GM19043 (cell line): ENCODE measurements at regions not wholly inside any gene's neighbourhood (a gene's known extent, or its start where the extent isn't known, plus 50 kb on each side); places are given as distances from the start of the nearest gene placed in this dataset.
"Not testable (repeated sequence)": the region's sequence is repeated elsewhere in the genome, so short reads cannot be mapped to it uniquely, and the experiment has no call there.

ENCODE experiments used
- ATAC-seq: cut with Tn5 transposase; IDR thresholded peaks from one replicate; pipeline ENCODE4 v1.9.1; 2021; ENCODE audit warnings: low read depth; ENCODE audit not compliant: unreplicated experiment

DNA sequence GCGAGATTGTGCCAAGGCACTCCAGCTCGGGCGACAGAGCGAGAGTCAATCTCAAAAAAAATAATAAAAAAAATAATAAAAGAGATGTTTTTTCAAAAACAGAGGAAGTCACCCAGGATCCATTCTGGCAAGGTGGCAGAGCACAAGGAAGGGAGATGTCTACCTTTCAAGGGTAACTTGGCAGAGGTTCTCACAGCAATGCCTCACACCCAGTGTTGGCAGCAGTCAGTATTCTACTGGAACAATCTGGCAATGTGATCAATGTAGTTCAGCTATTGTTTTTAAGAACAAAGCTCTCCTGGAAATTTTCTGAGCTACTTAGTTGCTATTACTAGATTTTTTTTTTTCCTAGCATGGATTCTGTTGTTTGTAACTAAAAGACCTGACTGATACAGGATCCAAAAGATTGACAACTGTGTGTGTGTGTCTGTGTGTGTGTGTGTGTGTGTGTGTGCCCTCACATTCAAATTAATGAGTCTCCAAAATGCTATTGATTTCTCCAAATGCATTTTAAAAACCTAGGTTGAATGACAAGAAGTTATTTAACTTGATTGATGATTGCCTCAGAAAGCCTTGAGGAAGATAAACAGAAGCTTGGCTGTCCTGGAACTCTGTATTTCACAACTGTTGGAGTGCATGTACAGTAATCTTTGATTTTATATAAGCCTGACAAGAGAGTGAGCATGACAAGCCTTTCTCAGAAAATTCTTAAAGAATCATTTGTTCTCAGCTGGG, 114.1 kb upstream of the RREB1 start:
- no peak for ATAC-seq

DNA sequence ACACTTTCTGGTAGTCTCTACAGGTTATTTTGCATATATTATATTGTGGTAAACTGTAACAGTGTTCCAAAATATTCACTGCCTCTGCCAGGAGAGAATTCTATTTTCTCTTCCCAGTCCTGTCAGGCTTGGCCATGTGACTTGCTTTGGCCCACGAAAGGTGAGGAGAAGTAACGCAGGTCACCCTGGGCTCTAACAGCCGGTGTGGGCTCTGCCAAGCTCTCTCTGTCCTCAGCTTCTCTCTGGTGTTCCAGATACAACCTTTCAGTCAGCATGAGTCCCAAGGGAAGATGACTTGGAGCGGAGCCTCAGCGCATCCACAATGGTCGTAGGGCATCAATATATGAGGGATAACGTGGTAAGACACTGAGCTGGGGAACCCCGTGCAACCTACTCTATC, 113.0 kb upstream of the RREB1 start:
- no peak for ATAC-seq

DNA sequence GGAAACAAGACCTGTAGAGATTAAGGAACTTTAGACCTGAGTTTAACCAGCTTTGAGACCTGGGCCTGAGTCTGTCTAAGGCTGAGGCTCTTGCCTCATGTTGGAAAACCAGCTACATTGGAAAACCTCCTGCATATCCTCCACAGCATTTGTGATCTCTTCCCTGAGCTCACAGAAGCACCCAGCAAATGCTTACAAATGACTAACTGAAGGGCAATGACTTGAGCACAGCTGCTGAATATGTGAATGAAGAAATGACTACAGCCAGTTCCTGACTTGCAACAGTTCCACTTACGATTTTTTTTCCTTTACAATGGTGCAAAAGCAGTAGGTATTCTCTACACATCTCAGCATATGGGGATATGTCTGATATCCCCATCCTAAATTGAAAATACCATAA, 112.4 kb upstream of the RREB1 start:
- no peak for ATAC-seq

DNA sequence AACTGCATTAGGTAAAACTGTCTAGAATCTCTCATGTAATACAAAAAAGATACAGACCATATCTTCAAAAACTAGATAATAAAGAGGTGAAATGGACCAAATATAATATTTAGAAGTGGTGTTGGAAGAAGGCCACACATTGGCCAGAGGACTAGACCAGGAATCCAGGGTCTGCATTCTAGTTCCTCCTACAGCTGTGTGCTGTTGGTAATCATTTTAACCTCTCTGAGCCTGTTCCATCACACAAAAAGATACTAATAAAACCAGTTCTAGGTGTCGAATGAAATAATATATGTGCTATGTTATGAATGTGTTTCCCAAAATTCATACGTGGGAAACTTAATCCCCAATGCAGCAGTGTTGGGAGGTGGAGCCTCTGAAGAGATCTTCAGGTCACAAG, 111.6 kb upstream of the RREB1 start:
- ATAC-seq, result no peak

DNA sequence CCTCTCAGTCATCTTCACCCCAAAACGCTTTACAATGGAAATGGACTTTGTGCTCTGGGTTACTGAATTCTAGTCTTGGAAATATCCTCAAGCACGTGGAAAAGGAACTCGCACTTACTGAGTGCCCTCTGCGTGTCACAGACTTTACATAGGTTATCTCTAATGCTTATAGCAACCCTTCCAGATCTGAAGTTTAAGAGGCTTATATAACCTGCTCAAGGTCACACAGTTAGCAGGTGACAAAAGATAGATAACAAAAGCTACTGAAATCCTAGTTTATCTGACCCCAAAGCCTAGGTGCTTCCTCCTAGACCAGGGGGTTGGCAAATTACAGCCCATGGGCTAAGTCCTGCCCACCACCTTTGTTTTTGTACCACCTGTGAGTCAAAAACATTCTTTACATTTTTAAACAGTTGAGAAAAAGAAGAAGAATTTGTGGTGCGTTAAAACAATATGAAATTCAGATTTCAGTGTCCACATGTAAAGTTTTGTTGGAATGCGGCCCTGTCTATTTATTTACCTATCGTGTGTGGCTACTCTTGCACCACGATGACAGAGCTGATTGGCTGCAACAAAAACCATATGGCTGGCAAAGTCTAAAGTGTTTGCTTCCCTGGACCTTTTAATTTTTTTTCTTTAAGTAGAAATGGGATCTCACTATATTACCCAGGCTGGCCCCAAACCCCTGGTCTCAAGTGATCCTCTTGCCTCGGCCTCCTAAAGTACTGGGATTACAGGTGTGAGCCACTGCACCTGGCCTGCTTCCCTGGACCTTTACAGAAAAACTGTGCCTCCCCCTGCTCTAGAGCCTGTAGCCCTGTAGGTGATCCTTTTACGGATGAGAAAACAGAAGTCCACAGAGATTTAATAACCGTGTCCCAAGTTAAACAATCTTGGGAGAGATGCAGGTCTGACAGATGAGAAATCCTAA, 110.2 kb upstream of the RREB1 start:
- no peak for ATAC-seq

DNA sequence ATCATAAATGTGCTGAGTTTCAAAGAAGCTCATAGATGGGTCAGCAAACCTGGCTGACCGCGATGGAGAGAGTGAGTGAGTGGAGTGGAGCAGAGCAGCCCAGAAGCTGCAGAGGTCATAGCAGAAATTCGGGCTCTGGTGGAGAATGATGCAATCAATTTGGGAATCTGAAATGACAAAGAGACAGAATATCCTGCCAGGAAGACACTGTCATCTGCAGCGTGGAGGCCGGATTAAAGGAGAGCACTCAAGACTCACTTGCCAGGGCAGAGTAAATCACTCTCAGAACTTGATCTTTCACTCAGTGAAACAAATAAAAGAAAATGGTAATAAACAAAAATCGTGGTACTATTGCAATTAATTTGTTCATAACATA, 109.6 kb upstream of the RREB1 start:
- ATAC-seq, result no peak

DNA sequence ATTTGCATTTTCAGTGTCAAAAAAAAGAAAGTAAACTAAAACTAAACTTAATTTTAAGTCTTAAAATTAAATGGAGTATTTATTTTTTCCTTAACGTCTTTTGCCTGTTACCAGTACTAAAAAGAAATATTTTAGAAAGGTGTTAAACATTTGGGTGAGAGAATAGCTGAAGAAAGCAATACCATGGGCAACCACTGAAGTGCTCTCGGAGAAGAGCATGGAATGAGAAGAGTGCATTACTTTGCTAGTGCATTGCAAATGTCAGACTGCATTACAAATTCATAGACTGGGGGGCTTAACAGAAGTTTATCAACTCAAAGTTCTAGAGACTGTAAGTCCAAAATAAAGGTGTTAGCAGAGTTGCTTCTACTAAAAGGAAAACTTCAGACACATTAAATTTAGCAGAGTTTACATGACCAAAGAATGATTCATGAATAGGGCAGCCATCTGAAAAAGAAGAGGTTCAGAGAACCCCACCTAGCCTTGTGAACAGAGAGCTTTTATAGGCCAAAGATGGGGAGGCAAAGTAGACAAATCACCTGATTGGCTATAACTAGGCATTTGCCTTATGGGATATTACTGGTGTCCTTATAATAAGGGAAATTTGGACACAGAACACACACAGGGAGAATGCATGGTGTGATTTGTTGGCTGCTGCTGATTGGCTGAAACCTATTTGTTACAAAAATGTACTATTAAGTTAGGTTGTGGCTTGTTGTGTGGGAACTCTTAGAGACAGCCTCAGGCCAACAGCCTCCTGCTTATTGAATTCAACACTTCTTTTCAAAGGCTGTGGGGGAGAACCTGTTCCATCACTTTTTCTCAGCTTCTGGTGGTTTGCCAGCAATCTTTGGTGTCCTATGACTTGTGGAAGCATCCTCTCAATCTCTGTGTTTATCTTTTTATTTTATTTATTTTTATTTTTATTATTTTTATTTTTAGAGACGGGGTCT, 106.7 kb upstream of the RREB1 start:
- no peak for ATAC-seq

DNA sequence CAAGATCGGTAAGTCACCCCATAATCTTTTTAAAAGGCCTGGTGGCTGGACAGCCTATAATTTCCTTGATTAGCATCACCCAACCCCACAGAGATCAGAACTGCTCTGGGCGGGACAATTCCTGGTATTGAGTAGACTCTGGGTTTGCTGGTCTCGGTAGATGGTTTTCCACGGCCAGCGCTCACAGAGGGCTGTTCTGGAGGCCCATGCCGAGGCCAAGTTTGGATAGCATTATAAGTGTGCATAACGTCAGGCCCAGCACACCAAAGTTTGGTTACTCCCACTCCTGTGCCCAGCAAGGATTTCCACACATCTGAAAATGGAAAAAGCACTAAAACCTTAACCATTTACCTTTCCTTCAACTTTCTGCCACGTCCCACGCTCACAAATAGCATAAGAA, 104.7 kb upstream of the RREB1 start:
- no peak for ATAC-seq

DNA sequence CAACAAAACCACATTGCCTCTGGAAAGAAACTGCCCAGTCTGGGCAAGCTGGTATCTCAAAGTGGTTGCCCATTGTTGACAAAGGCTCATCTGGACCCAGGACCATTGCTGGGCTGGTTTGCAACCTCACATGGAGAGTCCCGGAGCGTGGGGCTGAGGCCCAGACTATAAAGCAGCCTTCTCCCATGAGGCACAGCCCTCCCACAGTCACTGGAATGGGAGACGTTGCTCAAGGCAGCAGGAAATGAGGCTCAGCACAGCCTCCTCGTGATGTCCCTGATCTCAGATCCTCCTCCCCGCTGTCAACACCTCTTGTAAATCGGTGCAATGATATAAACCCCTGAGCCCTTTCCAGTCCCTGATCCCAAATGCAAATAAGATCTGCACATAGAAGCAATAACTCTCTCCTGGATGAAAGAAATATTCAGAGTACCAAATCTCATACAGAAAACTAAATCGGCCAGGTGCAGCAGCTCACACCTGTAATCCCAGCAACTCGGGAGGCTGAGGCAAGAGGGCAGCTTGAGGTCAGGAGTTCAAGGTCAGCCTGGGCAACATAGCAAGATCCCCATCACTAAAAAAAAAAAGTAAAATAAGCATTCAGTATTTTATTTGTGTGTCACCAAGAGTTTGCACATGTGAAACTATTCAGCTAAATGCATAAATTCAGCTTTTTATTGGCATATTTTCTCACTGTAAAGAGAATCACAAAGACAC, 103.0 kb upstream of the RREB1 start:
- ATAC-seq, result no peak

DNA sequence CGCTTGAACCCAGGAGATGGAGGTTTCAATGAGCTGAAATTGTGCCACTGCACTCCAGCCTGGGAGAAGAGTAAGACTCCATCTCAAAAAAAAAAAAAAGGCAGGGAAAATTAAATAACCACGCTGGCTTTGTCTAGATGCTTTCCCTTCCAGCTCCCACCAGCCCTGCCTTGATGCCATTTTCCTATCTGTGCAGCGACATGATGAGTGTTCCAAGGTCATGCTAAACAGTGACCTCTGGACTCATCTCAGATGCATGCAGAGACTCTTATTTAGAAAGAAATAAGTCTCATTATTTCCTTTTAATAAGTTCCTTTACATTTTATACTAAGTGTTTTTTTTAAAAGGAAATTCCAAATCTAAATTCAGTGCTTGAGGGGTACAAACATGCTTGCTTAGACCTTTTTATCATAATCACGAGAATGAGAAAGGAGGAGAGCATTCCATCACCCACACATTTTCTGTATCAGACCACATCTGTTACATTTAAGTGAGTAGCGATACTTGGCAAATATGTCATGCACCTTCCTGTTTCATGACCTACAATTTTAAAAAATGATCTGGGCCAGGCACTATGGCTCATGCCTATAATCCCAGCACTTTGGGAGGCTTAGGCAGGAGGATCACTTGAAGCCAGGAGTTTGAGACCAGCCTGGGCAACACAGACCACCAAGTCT, 101.1 kb upstream of the RREB1 start:
- ATAC-seq, result no peak

DNA sequence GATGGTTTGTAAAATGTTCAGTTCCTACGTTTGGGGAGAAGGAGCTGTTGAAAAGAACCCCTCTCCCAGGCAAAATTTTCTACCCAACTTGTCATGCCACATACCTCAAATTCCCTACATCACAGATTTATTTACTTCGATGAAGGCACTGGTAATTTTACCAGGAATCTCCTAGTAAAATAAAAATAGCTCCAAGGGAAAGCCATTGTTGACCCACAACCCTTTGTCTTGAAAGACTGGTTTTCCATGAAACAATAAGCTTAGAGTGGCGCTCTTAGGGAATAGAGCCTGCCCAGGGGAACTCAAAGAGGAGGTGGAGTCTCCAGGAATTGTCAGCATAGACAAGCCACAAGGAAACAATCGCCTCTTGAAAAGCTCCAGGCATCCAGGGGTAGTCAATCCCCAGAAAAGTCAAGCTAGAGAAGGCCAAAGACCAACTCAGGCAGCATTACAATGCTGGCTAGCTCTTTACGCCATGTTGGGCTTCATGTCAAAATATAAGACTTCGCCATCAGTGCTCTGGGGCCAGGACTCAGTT, 99.2 kb upstream of the RREB1 start:
- ATAC-seq, result no peak

DNA sequence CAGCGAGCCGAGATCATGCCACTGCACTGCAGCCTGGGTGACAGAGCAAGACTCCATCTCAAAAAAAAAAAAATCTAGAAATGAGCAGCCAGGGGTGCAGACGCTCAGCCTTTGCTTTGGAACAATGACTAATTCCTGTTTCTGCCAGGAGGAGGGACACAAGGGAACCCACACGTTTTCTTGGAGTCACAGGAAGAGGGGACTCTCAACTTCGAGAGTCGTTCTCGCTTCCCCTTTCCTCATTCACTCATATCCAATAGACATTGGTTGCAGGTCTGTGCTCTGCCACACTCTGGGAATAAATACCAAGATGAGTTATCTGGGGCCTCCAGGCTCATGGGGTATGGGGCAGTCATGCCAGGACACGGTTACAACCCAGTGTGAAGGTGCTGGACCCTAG, 91.5 kb upstream of the RREB1 start:
- no peak for ATAC-seq

DNA sequence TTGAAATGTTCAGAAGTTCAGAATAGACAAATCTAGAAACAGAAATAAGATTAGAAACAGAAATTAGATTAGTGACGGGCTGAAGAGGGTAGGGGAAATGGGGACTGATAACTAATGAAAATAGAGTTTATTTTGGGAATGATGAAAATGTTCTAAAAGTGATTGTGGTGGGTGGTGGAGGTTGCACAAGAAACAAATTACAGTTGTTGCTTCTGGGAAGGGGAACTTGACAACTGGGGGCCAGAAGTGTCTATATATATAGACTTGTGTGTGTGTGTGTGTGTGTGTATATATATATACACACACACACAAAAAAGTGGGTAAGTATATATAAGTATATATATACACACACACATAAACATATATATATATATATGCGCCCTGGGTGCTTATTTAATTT, 86.5 kb upstream of the RREB1 start:
- no peak for ATAC-seq

DNA sequence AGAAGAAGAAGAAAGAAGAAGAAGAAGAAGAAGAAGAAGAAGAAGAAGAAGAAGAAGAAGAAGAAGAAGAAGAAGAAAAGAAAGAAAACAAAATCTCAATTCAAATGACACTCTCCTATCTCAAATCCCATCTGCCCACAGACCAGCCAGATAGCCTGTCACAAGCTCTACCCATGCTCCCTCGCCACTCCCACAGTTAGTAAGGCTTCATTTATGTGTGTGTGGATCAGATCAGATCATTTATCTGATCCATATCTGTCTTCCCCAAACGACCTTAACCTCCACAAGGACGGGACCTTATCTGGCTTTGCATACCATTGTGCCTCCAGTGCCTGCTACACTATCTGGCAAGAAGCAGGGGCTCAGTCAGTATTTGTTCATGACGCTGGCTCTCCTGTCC, 81.9 kb upstream of the RREB1 start:
- no peak for ATAC-seq

DNA sequence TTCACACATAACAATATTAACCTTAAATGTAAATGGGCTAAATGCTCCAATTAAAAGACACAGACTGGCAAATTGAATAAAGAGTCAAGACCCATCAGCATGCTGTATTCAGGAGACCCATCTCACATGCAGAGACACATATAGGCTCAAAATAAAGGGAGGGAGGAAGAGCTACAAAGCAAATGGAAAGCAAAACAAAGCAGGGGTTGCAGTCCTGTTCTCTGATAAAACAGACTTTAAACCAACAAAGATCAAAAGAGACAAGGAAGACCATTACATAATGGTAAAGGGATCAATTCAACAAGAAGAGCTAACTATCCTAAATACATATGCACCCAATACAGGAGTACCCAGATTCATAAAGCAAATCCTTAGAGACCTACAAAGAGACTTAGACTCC, 78.8 kb upstream of the RREB1 start:
- ATAC-seq, result not testable (repeated sequence)

DNA sequence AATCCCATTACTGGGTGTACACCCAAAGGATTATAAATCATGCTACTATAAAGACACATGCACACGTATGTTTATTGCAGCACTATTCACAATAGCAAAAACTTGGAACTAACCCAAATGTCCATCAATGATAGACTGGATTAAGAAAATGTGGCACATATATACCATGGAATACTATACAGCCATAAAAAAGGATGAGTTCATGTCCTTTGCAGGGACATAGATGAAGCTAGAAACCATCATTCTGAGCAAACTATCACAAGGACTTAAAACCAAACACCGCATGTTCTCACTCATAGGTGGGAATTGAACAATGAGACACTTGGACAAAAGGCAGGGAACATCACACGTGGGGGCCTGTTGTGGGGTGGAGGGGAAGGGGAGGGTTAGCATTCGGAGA, 76.8 kb upstream of the RREB1 start:
- ATAC-seq, result not testable (repeated sequence)

DNA sequence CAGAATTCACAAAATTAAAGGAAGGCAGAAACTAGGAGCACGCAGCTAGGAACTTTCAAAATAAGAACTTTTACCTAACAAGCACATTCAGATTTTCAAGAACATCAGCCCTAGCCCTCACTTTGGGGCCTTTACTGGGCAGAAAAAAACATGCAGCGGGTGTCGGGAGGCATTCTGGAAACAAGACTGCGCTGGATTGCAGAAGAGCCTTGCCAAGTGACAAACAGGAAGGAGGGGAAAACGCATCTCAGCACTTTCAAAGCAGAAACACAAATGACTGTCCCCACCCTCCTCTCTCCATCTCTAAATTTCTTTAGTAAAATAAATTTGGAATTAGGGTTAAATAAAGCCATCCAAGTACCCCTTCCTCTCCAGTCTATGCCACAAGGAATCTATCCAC, 74.6 kb upstream of the RREB1 start:
- ATAC-seq, result no peak

DNA sequence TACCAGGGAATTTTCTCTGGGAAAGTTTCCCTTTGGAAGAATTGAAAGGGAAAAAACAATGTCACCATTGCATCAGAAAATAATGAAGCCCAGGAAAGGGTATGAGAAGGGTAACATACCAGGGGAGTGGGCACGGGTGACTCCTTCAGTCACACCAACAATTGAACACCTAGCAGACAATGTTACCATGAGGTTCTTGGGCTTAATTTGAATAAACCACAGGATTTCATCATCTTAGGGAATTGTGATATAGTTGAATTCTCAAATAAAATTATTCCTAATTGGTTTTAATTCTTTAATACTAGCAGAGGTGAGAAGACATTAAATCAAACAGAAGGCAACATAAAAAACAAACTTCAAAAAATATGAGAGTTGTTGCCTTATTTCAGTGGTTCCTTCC, 73.7 kb upstream of the RREB1 start:
- ATAC-seq, result no peak

DNA sequence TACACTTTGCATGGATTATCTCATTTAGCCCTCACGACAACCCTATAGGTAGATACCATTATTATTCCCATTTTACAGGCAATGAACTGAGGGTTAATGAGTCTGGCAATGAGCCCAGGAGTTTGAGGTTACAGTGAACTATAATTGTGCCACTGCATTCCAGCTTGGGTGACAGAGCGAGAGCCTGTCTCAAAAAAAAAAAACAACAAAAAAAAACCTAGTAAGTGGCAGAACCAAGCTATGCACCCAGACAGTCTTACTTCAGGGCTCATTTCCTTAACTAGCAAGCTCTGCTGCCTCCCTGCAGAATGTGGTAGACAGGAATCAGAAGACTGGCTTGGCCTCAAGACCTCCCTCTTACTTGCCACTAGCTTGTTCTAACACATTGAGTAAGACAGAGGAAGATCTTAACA, 71.9 kb upstream of the RREB1 start:
- ATAC-seq, result no peak
